ENCODE measurements at regions not wholly inside any gene's neighbourhood (a gene's known extent, or its start where the extent isn't known, plus 50 kb on each side); places are given as distances from the start of the nearest gene placed in this dataset.

DNA sequence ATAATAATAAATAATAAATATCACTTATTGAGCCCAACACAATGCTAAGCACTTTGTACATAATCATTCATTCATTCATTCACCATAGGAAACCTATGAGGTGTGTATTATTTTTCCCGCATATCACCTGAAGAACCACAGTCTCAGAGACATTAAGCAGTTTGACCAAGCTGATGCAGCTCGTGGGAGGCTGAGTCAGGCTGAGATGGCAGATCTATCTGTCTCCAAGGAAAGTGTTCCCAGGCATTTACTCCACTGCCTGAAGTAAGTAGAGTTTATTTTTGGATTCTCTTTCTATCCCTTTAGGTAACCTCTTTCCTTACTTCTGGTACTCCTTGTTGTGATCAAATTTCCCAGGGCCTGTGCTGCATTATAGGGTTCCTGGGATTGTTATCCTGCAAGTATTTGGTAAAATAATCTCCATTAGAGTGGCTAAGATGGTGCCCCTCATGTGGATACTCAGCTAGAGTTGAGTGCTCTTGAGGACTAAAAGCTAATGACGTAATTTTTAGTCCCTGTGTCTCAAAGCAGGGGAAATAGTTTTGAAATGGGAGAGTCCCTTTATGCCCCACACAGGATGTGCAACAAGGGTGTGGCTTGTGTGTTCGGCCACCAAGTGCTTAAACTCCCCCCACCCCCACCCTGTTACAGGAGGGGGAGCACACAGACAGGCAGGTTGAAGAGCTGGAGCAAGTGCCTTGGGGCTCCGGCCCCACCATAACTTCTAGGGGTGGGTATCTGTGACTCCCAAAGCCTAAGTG lies 467.0 kb downstream of the STIM2 start:
- Histone ChIP-seq H3K27me3 (ENCODE audit: control insufficient read depth, insufficient read depth, low read length) (no peaks in the 10 kb centered on the region), H3K27ac (ENCODE audit: low read length) (no peak overlapping the region), H3K4me3 (ENCODE audit: low read depth in 2 of 2, low read length in 2 of 2) (no peak overlapping the region), H3K4me1 (ENCODE audit: control insufficient read depth, insufficient read depth, low read length) (no peaks in the 10 kb centered on the region), H3K36me3 (ENCODE audit: control insufficient read depth, insufficient read depth, low read length) (no peaks in the 10 kb centered on the region), H3K9me3 (ENCODE audit: control insufficient read depth, insufficient read depth, low read depth, low read length) (no peaks in the 10 kb centered on the region)
- TF ChIP-seq CTCF (IDR thresholded peaks at IDR 0.05) (no peak), POLR2AphosphoS5 (IDR thresholded peaks at IDR 0.05; ENCODE audit: low read depth, low read length) (no peak), TCF7L2 (IDR thresholded peaks at IDR 0.05; ENCODE audit: low read depth, low read length) (no peak), SIN3A (IDR thresholded peaks at IDR 0.05; ENCODE audit: borderline replicate concordance, insufficient read depth, low read depth, low read length) (no peak), REST (IDR thresholded peaks at IDR 0.05; ENCODE audit: insufficient read depth in 1 of 2, low read depth in 2 of 2, low read length in 1 of 2) (no peak)
- DNase-seq (ENCODE audit: low read depth, low spot score): no peak
- ChIA-PET CTCF (no interaction called here), POLR2A (no interaction called here)
- intact Hi-C loops (cut with micrococcal nuclease; ENCODE audit: unreplicated experiment) (no loop called here), in situ Hi-C loops (cut with HindIII; ENCODE audit: low pct_unique_long_range_greater_than_20kb, low sequenced_read_pairs) (no loop called here)
- no TSS peak for BruUV-seq (replicated peaks)
- ATAC-seq: no peak

- TF ChIP-seq POLR2AphosphoS5 (IDR thresholded peaks at IDR 0.05; ENCODE audit: low read depth, low read length) (no peak), SIN3A (IDR thresholded peaks at IDR 0.05; ENCODE audit: borderline replicate concordance, insufficient read depth, low read depth, low read length) (no peak), CTCF (IDR thresholded peaks at IDR 0.05) (no peak), REST (IDR thresholded peaks at IDR 0.05; ENCODE audit: insufficient read depth in 1 of 2, low read depth in 2 of 2, low read length in 1 of 2) (no peak), TCF7L2 (IDR thresholded peaks at IDR 0.05; ENCODE audit: low read depth, low read length) (no peak)
- in situ Hi-C loops (cut with HindIII; ENCODE audit: low pct_unique_long_range_greater_than_20kb, low sequenced_read_pairs) (no loop called here), intact Hi-C loops (cut with micrococcal nuclease; ENCODE audit: unreplicated experiment) (no loop called here)
- CTCF ChIA-PET: interaction anchor here (0.6 kb wide), 1 partner anchor 82 kb away, joined by 3 read pairs; no protein-coding TSS in a partner anchor
- ATAC-seq (no peak), DNase-seq (ENCODE audit: low read depth, low spot score) (no peak)
- H3K4me3 ChIP-seq (ENCODE audit: low read depth in 2 of 2, low read length in 2 of 2): no peak overlapping the region
- H3K27me3 ChIP-seq (ENCODE audit: control insufficient read depth, insufficient read depth, low read length): no peaks in the 10 kb centered on the region
- H3K9me3 ChIP-seq (ENCODE audit: control insufficient read depth, insufficient read depth, low read depth, low read length): no peaks in the 10 kb centered on the region
- no TSS peak for BruUV-seq (replicated peaks)
- no peaks in the 10 kb centered on the region for H3K4me1 ChIP-seq (ENCODE audit: control insufficient read depth, insufficient read depth, low read length)
- POLR2A ChIA-PET: no interaction called here
- no peaks in the 10 kb centered on the region for H3K36me3 ChIP-seq (ENCODE audit: control insufficient read depth, insufficient read depth, low read length)
- no peak overlapping the region for H3K27ac ChIP-seq (ENCODE audit: low read length)
Observed at GRCh38 chr4:27338530-27338929, 477.9 kb downstream of the STIM2 start.

Measured in Panc1 (cell line).